NCI-H2171 treated with DMSO at 0.1 percent for 48 hours (cell line): ENCODE measurements at regions not wholly inside any gene's neighbourhood (a gene's known extent, or its start where the extent isn't known, plus 50 kb on each side); places are given as distances from the start of the nearest gene placed in this dataset.
"Not testable (repeated sequence)": the region's sequence is repeated elsewhere in the genome, so short reads cannot be mapped to it uniquely, and the experiment has no call there.

Experiments used
- DNase-seq: peaks from one replicate; lab custom pipeline; 2025; lab: John Stamatoyannopoulos, UW

- not testable (repeated sequence) for DNase-seq
Measured at GRCh38 chr7:76849887-76850563, 182.1 kb downstream of the SPDYE17 start.

GRCh38 chr7:76839879-76840278 is 192.3 kb downstream of the SPDYE17 start:
- not testable (repeated sequence) for DNase-seq

GRCh38 chr7:76839214-76839613 is 192.9 kb downstream of the SPDYE17 start:
- not testable (repeated sequence) for DNase-seq

GRCh38 chr7:76838357-76838756 is 193.8 kb downstream of the SPDYE17 start:
- not testable (repeated sequence) for DNase-seq

- not testable (repeated sequence) for DNase-seq
Measured at GRCh38 chr7:76829233-76829632, 202.2 kb upstream of the POMZP3 start.

- DNase-seq = not testable (repeated sequence)
Measured at GRCh38 chr7:76826181-76826580, 199.1 kb upstream of the POMZP3 start.

GRCh38 chr7:76809856-76810255 is 182.8 kb upstream of the POMZP3 start:
- DNase-seq = not testable (repeated sequence)

- not testable (repeated sequence) for DNase-seq
Measured at GRCh38 chr7:76807588-76808100, 180.6 kb upstream of the POMZP3 start.

GRCh38 chr7:76806460-76806859 is 179.4 kb upstream of the POMZP3 start:
- not testable (repeated sequence) for DNase-seq

- not testable (repeated sequence) for DNase-seq
Measured at GRCh38 chr7:76806010-76806409, 178.9 kb upstream of the POMZP3 start.

GRCh38 chr7:76805262-76805661 is 178.2 kb upstream of the POMZP3 start:
- DNase-seq = not testable (repeated sequence)

- not testable (repeated sequence) for DNase-seq
Measured at GRCh38 chr7:76797639-76798038, 170.6 kb upstream of the POMZP3 start.

GRCh38 chr7:76780693-76781092 is 153.6 kb upstream of the POMZP3 start:
- DNase-seq = not testable (repeated sequence)

- DNase-seq = not testable (repeated sequence)
Measured at GRCh38 chr7:76774279-76774678, 147.2 kb upstream of the POMZP3 start.

- DNase-seq = not testable (repeated sequence)
Measured at GRCh38 chr7:76771980-76772379, 144.9 kb upstream of the POMZP3 start.

GRCh38 chr7:76763977-76764376 is 136.9 kb upstream of the POMZP3 start:
- DNase-seq = not testable (repeated sequence)

- not testable (repeated sequence) for DNase-seq
Measured at GRCh38 chr7:76760546-76761220, 133.6 kb upstream of the POMZP3 start.

GRCh38 chr7:76739538-76739937 is 112.5 kb upstream of the POMZP3 start:
- DNase-seq = not testable (repeated sequence)

- not testable (repeated sequence) for DNase-seq
Measured at GRCh38 chr7:76736724-76737123, 109.6 kb upstream of the POMZP3 start.

- not testable (repeated sequence) for DNase-seq
Measured at GRCh38 chr7:76736091-76736490, 109.0 kb upstream of the POMZP3 start.

- not testable (repeated sequence) for DNase-seq
Measured at GRCh38 chr7:76735668-76736067, 108.6 kb upstream of the POMZP3 start.

- DNase-seq = peak; percentile 39
Measured at GRCh38 chr7:76728571-76728974, 101.5 kb upstream of the POMZP3 start.

- not testable (repeated sequence) for DNase-seq
Measured at GRCh38 chr7:76723928-76724327, 96.8 kb upstream of the POMZP3 start.
